ENCODE measurements at regions not wholly inside any gene's neighbourhood (a gene's known extent, or its start where the extent isn't known, plus 50 kb on each side); places are given as distances from the start of the nearest gene placed in this dataset.

- TF ChIP-seq EZH2 (IDR thresholded peaks at IDR 0.05) = no peak
- no peak for TF ChIP-seq POLR2AphosphoS5 (IDR thresholded peaks at IDR 0.05; ENCODE audit: borderline replicate concordance, low read depth, low read length)
- TF ChIP-seq FOXP2 (optimal IDR thresholded peaks at IDR 0.05; ENCODE audit: control extremely low read depth, extremely low read length, insufficient read depth) = no peak
Observed at GRCh38 chr13:71034018-71034417, 833.0 kb downstream of the DACH1 start.

All from SK-N-MC (cell line).